ENCODE measurements at regions not wholly inside any gene's neighbourhood (a gene's known extent, or its start where the extent isn't known, plus 50 kb on each side); places are given as distances from the start of the nearest gene placed in this dataset.

- no peak for TF ChIP-seq BHLHE40 (IDR thresholded peaks at IDR 0.05; ENCODE audit: borderline replicate concordance)
- no peak for TF ChIP-seq L3MBTL2 (conservative IDR thresholded peaks at IDR 0.05)
- no peak for TF ChIP-seq FOXA1 (IDR thresholded peaks at IDR 0.05)
- TF ChIP-seq SP1 (IDR thresholded peaks at IDR 0.05): no peak
- TF ChIP-seq HDGF (IDR thresholded peaks at IDR 0.05; ENCODE audit: borderline replicate concordance): no peak
- TF ChIP-seq FOXM1 (IDR thresholded peaks at IDR 0.05; ENCODE audit: borderline replicate concordance): no peak
- no peak for TF ChIP-seq SUZ12 (IDR thresholded peaks at IDR 0.05)
- no peak for TF ChIP-seq ELF4 (IDR thresholded peaks at IDR 0.05)
- no peak for TF ChIP-seq FOXK2 (IDR thresholded peaks at IDR 0.05)
- no peak for TF ChIP-seq TARDBP (IDR thresholded peaks at IDR 0.05)
- TF ChIP-seq ARNT (IDR thresholded peaks at IDR 0.05): no peak
- TF ChIP-seq PKNOX1 (IDR thresholded peaks at IDR 0.05): no peak
These were observed 262.6 kb upstream of the THUMPD2 start for GRCh38 chr2:40041422-40042382.
